ENCODE measurements at regions not wholly inside any gene's neighbourhood (a gene's known extent, or its start where the extent isn't known, plus 50 kb on each side); places are given as distances from the start of the nearest gene placed in this dataset.

DNA sequence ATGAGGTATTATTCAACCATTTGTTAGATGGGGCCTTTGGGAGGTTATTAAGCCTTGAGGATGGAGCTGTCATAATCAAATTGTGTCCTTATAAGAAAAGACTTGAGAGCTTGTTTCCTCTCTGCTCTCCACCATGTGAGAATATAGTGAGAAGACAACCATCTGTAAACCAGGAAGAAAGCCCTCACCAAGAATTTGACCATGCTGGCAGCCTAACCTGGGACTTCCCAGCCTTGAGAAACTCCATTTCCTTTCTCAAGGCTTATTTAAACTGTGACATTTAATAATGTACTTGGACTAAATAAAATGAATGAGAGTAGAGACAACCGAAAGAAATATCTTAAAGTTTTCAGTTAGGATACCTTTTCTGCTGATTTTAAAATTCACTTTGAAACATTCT lies 83.7 kb upstream of the GC start:
- Histone ChIP-seq H3K9ac (ENCODE audit: low read length) (no peak overlapping the region), H3K4me2 (ENCODE audit: low read length) (no peak overlapping the region), H3K27me3 (ENCODE audit: insufficient read depth, low read length) (no peaks in the 10 kb centered on the region), H3K9me3 (ENCODE audit: low read length) (no peaks in the 10 kb centered on the region), H3K36me3 (ENCODE audit: insufficient read depth, low read length) (no peaks in the 10 kb centered on the region), H2AFZ (ENCODE audit: low read length) (no peak overlapping the region), H3K9me2 (ENCODE audit: low read depth, low read length) (no peaks in the 10 kb centered on the region), H3F3A (ENCODE audit: insufficient read depth, low read length) (no peaks in the 10 kb centered on the region), H4K20me1 (ENCODE audit: insufficient read depth, low read length) (no peaks in the 10 kb centered on the region), H3K4me3 (ENCODE audit: low read depth, low read length, poor library complexity, severe bottlenecking) (no peak overlapping the region), H3K79me2 (ENCODE audit: insufficient read depth, low read length) (no peaks in the 10 kb centered on the region), H3K4me1 (ENCODE audit: insufficient read depth, low read length, severe bottlenecking) (no peaks in the 10 kb centered on the region), H3K27ac (ENCODE audit: low read depth, low read length, poor library complexity, severe bottlenecking) (no peak overlapping the region)
- TF ChIP-seq, protein P1, sequence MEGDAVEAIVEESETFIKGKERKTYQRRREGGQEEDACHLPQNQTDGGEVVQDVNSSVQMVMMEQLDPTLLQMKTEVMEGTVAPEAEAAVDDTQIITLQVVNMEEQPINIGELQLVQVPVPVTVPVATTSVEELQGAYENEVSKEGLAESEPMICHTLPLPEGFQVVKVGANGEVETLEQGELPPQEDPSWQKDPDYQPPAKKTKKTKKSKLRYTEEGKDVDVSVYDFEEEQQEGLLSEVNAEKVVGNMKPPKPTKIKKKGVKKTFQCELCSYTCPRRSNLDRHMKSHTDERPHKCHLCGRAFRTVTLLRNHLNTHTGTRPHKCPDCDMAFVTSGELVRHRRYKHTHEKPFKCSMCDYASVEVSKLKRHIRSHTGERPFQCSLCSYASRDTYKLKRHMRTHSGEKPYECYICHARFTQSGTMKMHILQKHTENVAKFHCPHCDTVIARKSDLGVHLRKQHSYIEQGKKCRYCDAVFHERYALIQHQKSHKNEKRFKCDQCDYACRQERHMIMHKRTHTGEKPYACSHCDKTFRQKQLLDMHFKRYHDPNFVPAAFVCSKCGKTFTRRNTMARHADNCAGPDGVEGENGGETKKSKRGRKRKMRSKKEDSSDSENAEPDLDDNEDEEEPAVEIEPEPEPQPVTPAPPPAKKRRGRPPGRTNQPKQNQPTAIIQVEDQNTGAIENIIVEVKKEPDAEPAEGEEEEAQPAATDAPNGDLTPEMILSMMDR (IDR thresholded peaks at IDR 0.05; ENCODE audit: low read length) = no peak
- TF ChIP-seq EZH2 (IDR thresholded peaks at IDR 0.05; ENCODE audit: borderline replicate concordance, low read length) = no peak

DNA sequence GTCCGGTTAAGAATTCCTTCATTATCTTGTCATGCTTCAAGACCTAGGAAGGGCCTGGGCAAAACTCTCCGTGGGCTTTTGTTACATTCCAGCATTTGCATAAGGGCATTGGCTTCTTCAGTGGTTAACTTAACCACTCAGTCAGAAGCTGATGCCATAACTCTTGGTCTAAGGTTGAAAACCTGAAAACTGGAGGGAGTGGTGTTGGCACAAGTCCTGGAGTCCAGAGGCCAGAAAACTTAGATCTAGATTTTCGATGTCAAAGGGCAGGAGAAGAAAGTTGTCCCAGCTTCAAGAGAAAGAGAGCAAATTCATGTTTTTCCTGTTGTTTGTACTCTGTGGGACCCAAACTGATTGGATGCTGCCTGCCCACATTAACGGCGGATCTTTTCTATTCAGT lies 86.6 kb upstream of the GC start:
- no peak overlapping the region for H3K4me3 ChIP-seq (ENCODE audit: low read depth, low read length, poor library complexity, severe bottlenecking)
- no peak overlapping the region for H3K27ac ChIP-seq (ENCODE audit: low read depth, low read length, poor library complexity, severe bottlenecking)
- no peak for TF ChIP-seq EZH2 (IDR thresholded peaks at IDR 0.05; ENCODE audit: borderline replicate concordance, low read length)
- TF ChIP-seq, protein P1 (IDR thresholded peaks at IDR 0.05; ENCODE audit: low read length) = no peak
- no peaks in the 10 kb centered on the region for H3K79me2 ChIP-seq (ENCODE audit: insufficient read depth, low read length)
- H3K9me3 ChIP-seq (ENCODE audit: low read length) = no peaks in the 10 kb centered on the region
- H3K36me3 ChIP-seq (ENCODE audit: insufficient read depth, low read length) = no peaks in the 10 kb centered on the region
- H3K4me2 ChIP-seq (ENCODE audit: low read length) = no peak overlapping the region
- H3K9ac ChIP-seq (ENCODE audit: low read length) = no peak overlapping the region
- no peaks in the 10 kb centered on the region for H4K20me1 ChIP-seq (ENCODE audit: insufficient read depth, low read length)
- H3F3A ChIP-seq (ENCODE audit: insufficient read depth, low read length) = no peaks in the 10 kb centered on the region
- no peak overlapping the region for H2AFZ ChIP-seq (ENCODE audit: low read length)
- H3K4me1 ChIP-seq (ENCODE audit: insufficient read depth, low read length, severe bottlenecking) = no peaks in the 10 kb centered on the region
- H3K9me2 ChIP-seq (ENCODE audit: low read depth, low read length) = no peaks in the 10 kb centered on the region
- no peaks in the 10 kb centered on the region for H3K27me3 ChIP-seq (ENCODE audit: insufficient read depth, low read length)

DNA sequence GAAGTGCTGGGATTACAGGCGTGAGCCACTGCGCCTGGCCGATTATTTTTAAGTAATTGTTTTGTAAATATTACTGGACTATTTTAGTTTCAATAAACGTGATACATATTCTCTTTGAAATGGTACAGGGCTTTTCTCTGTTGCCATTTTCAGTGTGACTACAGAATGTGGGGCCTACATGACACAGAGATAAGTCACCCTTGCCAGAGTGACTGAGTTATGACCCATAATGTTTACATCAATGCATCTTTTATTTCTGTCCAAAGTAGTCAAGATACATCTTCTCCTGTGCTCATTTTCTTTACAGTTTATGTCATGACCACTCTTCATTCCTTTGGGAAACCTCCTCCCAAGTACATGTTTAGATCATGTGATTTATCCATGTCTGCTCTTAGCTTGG lies 88.3 kb upstream of the GC start:
- H3K27ac ChIP-seq (ENCODE audit: low read depth, low read length, poor library complexity, severe bottlenecking) = no peak overlapping the region

More for the DNA sequence above, 88.3 kb upstream of the GC start:
- H3K4me1 ChIP-seq (ENCODE audit: insufficient read depth, low read length, severe bottlenecking) = no peaks in the 10 kb centered on the region
- no peak overlapping the region for H3K9ac ChIP-seq (ENCODE audit: low read length)
- H3F3A ChIP-seq (ENCODE audit: insufficient read depth, low read length) = no peaks in the 10 kb centered on the region
- H3K9me2 ChIP-seq (ENCODE audit: low read depth, low read length) = no peaks in the 10 kb centered on the region
- no peaks in the 10 kb centered on the region for H3K27me3 ChIP-seq (ENCODE audit: insufficient read depth, low read length)
- H3K36me3 ChIP-seq (ENCODE audit: insufficient read depth, low read length) = no peaks in the 10 kb centered on the region
- no peak overlapping the region for H2AFZ ChIP-seq (ENCODE audit: low read length)
- no peaks in the 10 kb centered on the region for H3K79me2 ChIP-seq (ENCODE audit: insufficient read depth, low read length)
- TF ChIP-seq, protein P1 (IDR thresholded peaks at IDR 0.05; ENCODE audit: low read length) = no peak
- no peak for TF ChIP-seq EZH2 (IDR thresholded peaks at IDR 0.05; ENCODE audit: borderline replicate concordance, low read length)
- no peaks in the 10 kb centered on the region for H3K9me3 ChIP-seq (ENCODE audit: low read length)
- no peak overlapping the region for H3K4me3 ChIP-seq (ENCODE audit: low read depth, low read length, poor library complexity, severe bottlenecking)
- H3K4me2 ChIP-seq (ENCODE audit: low read length) = no peak overlapping the region
- no peaks in the 10 kb centered on the region for H4K20me1 ChIP-seq (ENCODE audit: insufficient read depth, low read length)
